Gastrocnemius medialis (tissue), 4 donors: ENCODE measurements at regions not wholly inside any gene's neighbourhood (a gene's known extent, or its start where the extent isn't known, plus 50 kb on each side); places are given as distances from the start of the nearest gene placed in this dataset.

Source experiments
- POLR2A ChIP-seq, 2 donors: fragments of 450-650 bp; IDR thresholded peaks; one replicate each; pipeline ENCODE4 v1.6.1; 2017; ENCODE audit warnings: antibody characterized with exemption in 2 of 2, mild to moderate bottlenecking in 2 of 2, moderate library complexity in 2 of 2
- TF ChIP-seq, protein P1 (sequence below), 5 experiments: fragments of 450-650 bp in 3 of 5; fragments of 200-600 bp in 2 of 5; sonication (generic) in 2 of 5; IDR thresholded peaks in 4 of 5; conservative IDR thresholded peaks in 1 of 5; 1 replicate in 4 of 5; 2 replicates in 1 of 5; pipeline ENCODE4 v1.5.1; 2016 to 2019; ENCODE audit warnings: antibody characterized with exemption in 5 of 5, mild to moderate bottlenecking in 3 of 5, moderate library complexity in 3 of 5

DNA sequence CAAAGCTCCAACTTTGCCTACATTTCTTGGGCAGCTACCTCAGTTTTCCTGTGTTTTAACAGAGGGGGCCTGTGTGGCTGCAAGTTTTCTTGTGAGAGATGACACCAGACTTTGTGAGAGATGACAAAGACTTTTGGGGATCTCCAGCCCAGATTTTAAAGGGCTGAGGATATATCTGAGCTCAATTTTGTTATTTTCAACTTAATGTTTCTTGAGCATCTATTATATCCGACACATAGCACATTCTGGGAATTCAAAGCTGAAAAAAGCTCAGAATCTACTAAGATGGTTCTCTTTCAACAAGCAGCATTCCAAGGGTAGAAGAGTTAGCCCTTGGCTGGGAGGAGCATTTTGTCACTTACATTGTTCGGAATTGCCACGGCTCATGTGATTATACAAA lies 53.4 kb upstream of the PTGFRN start:
- TF ChIP-seq, protein P1, sequence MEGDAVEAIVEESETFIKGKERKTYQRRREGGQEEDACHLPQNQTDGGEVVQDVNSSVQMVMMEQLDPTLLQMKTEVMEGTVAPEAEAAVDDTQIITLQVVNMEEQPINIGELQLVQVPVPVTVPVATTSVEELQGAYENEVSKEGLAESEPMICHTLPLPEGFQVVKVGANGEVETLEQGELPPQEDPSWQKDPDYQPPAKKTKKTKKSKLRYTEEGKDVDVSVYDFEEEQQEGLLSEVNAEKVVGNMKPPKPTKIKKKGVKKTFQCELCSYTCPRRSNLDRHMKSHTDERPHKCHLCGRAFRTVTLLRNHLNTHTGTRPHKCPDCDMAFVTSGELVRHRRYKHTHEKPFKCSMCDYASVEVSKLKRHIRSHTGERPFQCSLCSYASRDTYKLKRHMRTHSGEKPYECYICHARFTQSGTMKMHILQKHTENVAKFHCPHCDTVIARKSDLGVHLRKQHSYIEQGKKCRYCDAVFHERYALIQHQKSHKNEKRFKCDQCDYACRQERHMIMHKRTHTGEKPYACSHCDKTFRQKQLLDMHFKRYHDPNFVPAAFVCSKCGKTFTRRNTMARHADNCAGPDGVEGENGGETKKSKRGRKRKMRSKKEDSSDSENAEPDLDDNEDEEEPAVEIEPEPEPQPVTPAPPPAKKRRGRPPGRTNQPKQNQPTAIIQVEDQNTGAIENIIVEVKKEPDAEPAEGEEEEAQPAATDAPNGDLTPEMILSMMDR (IDR thresholded peaks at IDR 0.05 in 4 of 5, conservative IDR thresholded peaks at IDR 0.05 in 1 of 5), result no peak
- no peak for TF ChIP-seq POLR2A (IDR thresholded peaks at IDR 0.05)
